ENCODE measurements at regions not wholly inside any gene's neighbourhood (a gene's known extent, or its start where the extent isn't known, plus 50 kb on each side); places are given as distances from the start of the nearest gene placed in this dataset.

DNA sequence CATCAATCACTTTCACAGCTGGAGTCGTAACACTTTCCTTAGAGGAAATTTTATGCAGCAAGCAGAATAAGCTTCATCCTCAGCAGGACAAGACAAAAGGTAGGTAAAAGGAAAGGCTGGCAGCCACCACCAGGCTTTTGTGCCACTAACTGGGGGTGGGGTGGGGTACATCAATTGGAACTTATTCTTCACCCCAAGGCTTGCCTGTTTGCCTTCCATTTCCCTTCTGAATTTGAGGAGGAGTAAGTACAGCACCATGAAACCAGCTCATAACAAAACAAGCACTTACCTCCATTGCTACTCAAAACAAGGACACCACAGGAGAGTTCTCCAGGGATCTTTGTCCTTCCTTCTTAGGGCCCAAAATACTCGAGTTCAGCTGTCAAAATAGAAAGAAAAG lies 296.8 kb downstream of the ARRDC4 start:
- H3K4me3 ChIP-seq (ENCODE audit: low read depth, low read length): no peak overlapping the region
- no peak for TF ChIP-seq CTCF (IDR thresholded peaks at IDR 0.05; ENCODE audit: control insufficient read depth, extremely low read depth, insufficient read depth)
- no peak for DNase-seq (ENCODE audit: low read depth)

DNA sequence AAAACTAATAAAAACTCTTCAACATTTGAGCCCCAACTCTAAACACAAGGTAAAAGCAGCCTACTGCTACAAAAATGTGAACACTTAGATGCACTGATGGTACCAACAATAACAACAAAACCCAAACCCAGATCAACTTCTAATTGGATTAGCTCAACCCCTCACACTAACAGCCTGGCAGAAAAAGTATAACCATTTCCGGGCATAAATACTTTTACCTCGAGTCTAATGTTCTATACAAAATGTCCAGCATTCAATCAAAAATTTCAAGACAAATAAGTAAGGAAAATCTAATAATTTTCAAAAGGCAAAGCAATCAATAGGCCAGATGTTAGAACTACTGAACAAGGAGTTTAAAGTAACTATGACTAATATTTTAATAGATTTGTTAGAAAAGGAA lies 303.3 kb downstream of the ARRDC4 start:
- H3K4me3 ChIP-seq (ENCODE audit: low read depth, low read length): no peak overlapping the region
- no peak for DNase-seq (ENCODE audit: low read depth)
- TF ChIP-seq CTCF (IDR thresholded peaks at IDR 0.05; ENCODE audit: control insufficient read depth, extremely low read depth, insufficient read depth): no peak

DNA sequence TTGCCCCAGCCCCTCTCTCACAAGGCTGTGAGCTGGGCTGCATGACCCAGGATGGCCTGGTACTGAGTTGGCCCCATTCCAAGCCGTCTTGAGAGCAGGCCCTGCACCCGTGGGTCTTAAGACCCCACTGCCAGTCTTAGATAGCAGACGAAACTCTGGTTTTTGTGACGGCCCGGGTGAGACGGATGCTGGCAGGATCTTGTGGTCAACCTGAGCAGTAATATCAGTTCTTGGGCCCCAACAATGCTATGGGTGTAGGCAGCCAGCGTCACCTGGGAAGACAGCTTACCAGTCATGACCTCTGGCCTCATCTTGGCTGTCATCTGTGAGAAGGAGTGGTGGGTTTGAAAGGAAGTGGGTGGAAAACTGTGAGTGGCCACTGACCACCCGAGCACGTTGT lies 305.8 kb downstream of the ARRDC4 start:
- H3K4me3 ChIP-seq (ENCODE audit: low read depth, low read length): no peak overlapping the region
- DNase-seq (ENCODE audit: low read depth): no peak
- no peak for TF ChIP-seq CTCF (IDR thresholded peaks at IDR 0.05; ENCODE audit: control insufficient read depth, extremely low read depth, insufficient read depth)

DNA sequence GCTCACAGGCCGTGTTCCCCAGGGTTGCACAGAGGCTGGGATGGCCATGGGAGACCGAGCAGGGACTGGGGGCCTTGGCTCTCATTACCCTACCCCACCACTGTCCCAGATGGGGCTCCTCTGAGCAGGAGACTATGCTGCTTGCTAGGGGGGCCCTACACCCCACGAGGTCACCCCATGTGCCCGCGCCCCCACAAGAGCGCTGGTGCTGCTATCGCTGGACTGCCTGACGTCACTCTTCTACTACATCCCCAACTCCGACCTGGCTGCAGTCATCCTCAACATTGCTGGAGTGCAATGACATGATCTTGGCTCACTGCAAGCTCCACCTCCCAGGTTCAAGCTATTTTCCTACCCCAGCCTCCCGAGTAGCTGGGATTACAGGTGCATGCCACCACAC lies 307.7 kb downstream of the ARRDC4 start:
- no peak overlapping the region for H3K4me3 ChIP-seq (ENCODE audit: low read depth, low read length)
- DNase-seq (ENCODE audit: low read depth): no peak
- no peak for TF ChIP-seq CTCF (IDR thresholded peaks at IDR 0.05; ENCODE audit: control insufficient read depth, extremely low read depth, insufficient read depth)

DNA sequence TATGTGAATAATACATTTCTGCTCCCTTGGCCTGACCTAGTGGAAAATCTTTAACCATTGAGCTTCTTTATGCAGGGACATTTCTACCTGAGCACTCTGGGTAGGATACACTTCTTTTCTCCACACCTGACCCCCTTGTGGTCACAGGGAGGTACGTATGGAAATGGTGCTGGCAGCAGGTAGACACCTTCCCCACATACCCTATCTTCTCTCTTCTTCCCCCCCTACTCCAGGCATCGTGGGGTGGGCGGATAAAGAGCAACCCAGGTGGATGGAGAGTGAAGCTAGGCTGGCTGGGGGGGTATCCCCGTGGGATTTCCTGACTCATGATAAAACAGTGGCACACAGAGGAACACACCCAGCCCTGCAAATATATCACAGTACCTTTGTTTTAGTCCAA lies 312.1 kb downstream of the ARRDC4 start:
- H3K4me3 ChIP-seq (ENCODE audit: low read depth, low read length): no peak overlapping the region
- no peak for TF ChIP-seq CTCF (IDR thresholded peaks at IDR 0.05; ENCODE audit: control insufficient read depth, extremely low read depth, insufficient read depth)
- no peak for DNase-seq (ENCODE audit: low read depth)

- H3K4me3 ChIP-seq (ENCODE audit: low read depth, low read length): no peak overlapping the region
- DNase-seq (ENCODE audit: low read depth): no peak
- TF ChIP-seq CTCF (IDR thresholded peaks at IDR 0.05; ENCODE audit: control insufficient read depth, extremely low read depth, insufficient read depth): no peak
Observed at GRCh38 chr15:98276018-98276417, 315.5 kb downstream of the ARRDC4 start.

GRCh38 chr15:98277602-98278001 lies 317.1 kb downstream of the ARRDC4 start:
- TF ChIP-seq CTCF (IDR thresholded peaks at IDR 0.05; ENCODE audit: control insufficient read depth, extremely low read depth, insufficient read depth): no peak
- H3K4me3 ChIP-seq (ENCODE audit: low read depth, low read length): no peak overlapping the region
- DNase-seq (ENCODE audit: low read depth): no peak

Data from LNCaP clone FGC (cell line).